Kidney glomerular epithelial cell (primary cell): ENCODE measurements at regions not wholly inside any gene's neighbourhood (a gene's known extent, or its start where the extent isn't known, plus 50 kb on each side); places are given as distances from the start of the nearest gene placed in this dataset.

Source experiments
- DNase-seq: peaks from one replicate; lab custom pipeline; 2025; lab: John Stamatoyannopoulos, UW

DNA sequence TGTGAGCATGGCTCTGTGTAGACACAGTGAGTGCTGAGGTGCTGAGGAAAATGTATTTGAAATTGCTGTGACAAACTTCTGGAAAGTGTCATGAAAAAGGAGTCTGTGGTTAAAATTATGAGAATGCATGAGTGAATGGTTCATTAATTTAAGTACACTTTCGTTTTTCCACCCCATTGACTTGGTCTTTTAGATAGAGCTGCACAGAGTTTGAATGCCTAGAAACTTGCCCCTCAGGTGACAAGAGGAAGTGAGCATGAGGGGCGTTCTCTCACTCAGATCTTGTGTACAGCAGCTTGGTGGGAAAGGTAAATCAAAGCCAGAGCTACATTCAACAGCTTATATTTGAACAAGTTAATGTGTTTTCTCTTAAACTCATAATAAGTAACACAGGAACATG lies 296.8 kb downstream of the WDR72 start:
- DNase-seq: peak; percentile 20

DNA sequence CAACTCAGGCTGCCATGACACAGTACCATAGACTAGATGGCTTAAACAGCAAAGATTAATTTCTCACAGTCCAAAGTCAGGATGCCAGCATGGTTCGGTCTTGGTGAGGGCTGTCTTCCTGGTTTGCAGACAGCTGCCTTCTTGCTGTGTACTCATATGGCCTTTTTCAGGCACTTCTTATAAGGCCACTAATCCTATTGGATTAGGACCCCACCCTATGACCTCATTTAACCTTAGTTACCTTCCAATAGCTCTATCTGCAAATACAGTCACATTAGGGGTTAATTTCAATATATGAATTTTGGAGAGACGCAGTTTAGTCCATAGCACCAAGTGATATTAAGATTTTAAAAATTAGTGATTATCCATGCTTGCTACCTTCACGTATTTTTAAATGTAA lies 297.8 kb downstream of the WDR72 start:
- no peak for DNase-seq

- DNase-seq: no peak
Observed at GRCh38 chr15:53458736-53459135, 300.7 kb downstream of the WDR72 start.

GRCh38 chr15:53457479-53457878 lies 302.0 kb downstream of the WDR72 start:
- no peak for DNase-seq

GRCh38 chr15:53454843-53455721 lies 304.4 kb downstream of the WDR72 start:
- peak; percentile 7 for DNase-seq

- no peak for DNase-seq
Observed at GRCh38 chr15:53454535-53454842, 305.0 kb downstream of the WDR72 start.

DNA sequence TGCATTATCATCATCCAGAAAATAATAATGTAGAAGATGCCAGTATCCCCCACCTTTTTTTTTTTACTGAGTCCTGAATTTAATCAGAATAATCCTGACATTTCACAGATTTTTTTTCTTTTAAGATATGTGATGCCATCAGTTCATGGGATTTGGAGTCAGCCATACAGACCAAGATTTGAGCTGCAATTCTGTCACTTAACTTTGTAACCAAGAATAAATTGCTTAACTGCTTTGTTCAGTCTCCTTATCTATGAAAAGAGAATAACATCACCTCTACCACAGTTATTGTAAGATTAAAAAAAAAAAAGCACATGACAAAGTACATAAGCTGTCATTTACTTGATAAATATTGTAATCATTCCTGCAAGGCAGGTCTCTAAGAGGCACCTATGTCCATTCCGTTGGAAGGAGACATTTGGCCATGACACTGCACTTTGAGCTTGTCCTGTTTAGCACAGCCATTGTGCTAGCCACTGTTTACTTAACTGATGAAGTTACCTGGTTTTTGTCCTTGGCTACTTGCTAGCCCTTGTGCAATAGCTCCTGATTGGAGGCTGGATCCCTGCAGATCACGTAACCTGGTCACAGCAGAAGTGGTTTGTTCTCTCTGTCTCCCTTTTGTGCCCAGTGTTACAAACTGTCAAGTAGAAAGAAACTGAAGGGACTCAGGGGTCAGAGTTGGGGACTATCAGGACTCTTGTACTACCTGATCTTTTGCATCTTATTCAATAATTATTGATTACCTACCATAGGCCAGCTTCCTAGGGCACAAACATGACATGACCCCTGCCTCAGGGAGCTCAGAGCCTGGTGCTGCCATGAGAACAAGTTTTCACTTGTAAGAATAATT lies 306.0 kb downstream of the WDR72 start:
- no peak for DNase-seq

- no peak for DNase-seq
Observed at GRCh38 chr15:53448232-53449015, 311.0 kb downstream of the WDR72 start.

DNA sequence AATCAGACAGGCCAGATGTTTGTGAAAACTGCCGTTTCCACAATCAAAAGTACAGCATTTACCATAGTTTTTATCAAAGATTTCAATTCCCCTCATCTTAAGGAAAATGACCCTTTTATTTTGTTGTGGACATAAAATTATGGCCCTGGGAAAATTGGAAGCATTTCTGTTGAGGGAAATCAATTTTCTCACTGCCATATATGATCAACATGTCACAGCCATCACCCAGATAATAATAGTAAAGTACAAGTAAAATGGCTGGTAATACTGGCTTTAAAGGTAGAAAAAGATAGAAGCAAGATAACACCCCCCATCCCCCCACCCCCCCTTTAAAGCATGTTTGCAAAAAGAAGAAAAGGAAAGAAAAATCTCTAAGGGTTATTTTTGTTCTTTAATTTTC lies 311.7 kb downstream of the WDR72 start:
- DNase-seq: no peak

GRCh38 chr15:53447053-53447574 lies 312.3 kb downstream of the WDR72 start:
- no peak for DNase-seq

GRCh38 chr15:53446376-53446775 lies 313.1 kb downstream of the WDR72 start:
- no peak for DNase-seq

- no peak for DNase-seq
Observed at GRCh38 chr15:53445531-53445930, 313.9 kb downstream of the WDR72 start.

GRCh38 chr15:53437985-53438841 lies 321.2 kb downstream of the WDR72 start:
- no peak for DNase-seq

- no peak for DNase-seq
Observed at GRCh38 chr15:53437366-53437765, 322.1 kb downstream of the WDR72 start.

- DNase-seq: no peak
Observed at GRCh38 chr15:53434174-53434678, 325.2 kb downstream of the WDR72 start.

DNA sequence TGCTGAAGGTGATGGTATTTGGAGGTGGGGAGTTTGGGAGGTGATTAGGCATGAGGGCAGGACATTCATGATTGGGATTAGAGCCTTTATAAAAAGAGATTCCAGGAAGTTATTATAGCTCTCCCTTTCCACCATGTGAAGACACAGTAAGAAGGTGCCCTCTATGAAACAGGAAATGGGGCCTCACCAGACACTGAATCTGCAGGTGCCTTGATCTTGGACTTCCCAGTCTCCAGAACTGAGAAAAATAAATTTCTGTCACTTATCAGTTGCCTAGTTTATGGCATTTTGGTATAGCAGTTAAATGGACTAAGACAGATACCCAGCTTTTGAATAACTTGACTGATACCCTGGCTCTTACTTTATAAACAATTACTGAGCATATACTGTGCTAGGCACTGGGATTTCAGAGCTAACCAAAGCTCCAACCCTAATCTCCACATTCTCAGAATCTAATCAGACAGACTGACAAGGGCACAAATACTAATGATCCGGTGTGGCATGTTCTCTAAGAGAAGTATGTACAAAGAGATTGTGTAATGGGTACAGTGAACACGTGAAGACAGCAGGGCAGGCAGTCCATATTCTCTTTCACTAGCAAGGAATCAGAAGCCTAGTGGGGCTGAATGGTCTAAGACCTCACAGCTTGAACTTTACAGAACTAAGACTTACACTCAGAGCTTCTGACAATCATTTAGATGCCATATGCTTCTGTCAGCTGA lies 343.1 kb downstream of the WDR72 start:
- DNase-seq: no peak

DNA sequence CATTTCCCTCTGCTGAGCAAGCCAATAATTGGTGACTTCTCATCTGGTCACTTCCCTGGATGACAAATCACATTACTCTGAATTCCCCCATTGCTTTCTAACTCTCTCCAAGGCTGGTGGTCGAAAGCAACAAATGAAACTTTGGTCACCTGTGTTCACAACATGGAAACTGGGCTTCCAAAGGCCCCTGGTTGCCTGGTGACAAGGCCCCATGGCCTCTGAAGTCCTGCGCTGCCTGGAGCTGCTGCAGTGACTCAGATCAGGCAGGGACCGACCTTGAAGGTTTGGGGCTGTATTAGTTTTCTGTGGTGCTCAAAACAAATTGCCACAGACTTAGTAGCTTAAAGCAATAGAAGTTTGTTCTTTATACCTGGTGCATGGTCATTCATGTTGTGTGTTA lies 345.3 kb downstream of the WDR72 start:
- DNase-seq: no peak

GRCh38 chr15:53412542-53412941 lies 346.9 kb downstream of the WDR72 start:
- no peak for DNase-seq

- DNase-seq: no peak
Observed at GRCh38 chr15:53404930-53405493, 354.5 kb downstream of the WDR72 start.

GRCh38 chr15:53401503-53401902 lies 358.0 kb downstream of the WDR72 start:
- DNase-seq: no peak
